Esophagus squamous epithelium (tissue), 5 donors: ENCODE measurements at regions not wholly inside any gene's neighbourhood (a gene's known extent, or its start where the extent isn't known, plus 50 kb on each side); places are given as distances from the start of the nearest gene placed in this dataset.
"Not testable (repeated sequence)": the region's sequence is repeated elsewhere in the genome, so short reads cannot be mapped to it uniquely, and the experiment has no call there.

Experiments
- DNase-seq: peaks from one replicate; lab custom pipeline; 2025; lab: John Stamatoyannopoulos, UW
- H3K27ac ChIP-seq, 4 donors: fragments of 200-600 bp; sonication (generic); one replicate each; pipeline ENCODE4 v1.5.1; 2016 to 2019; ENCODE audit warnings: mild to moderate bottlenecking in 1 of 4
- H3K27me3 ChIP-seq, 4 donors: fragments of 200-600 bp; sonication (generic); 1 replicate in 3 of 4; 2 replicates in 1 of 4; pipeline versions ENCODE4 v1.5.1 to v1.6.0; 2017 to 2021; ENCODE audit warnings: antibody characterized with exemption in 1 of 4
- H3K36me3 ChIP-seq, 3 donors: fragments of 200-600 bp; sonication (generic); one replicate each; pipeline ENCODE4 v1.5.1; 2016 to 2019
- H3K4me1 ChIP-seq, 3 donors: fragments of 200-600 bp; sonication (generic); one replicate each; pipeline ENCODE4 v1.5.1; 2017 to 2019
- H3K4me3 ChIP-seq, 4 donors: fragments of 200-600 bp; sonication (generic); 1 replicate in 3 of 4; 2 replicates in 1 of 4; pipeline ENCODE4 v1.5.1; 2016 to 2019; ENCODE audit warnings: mild to moderate bottlenecking in 2 of 4, moderate library complexity in 1 of 4
- H3K9me3 ChIP-seq, 3 donors: fragments of 200-600 bp; sonication (generic); one replicate each; pipeline ENCODE4 v1.5.1; 2016 to 2019
- POLR2A ChIP-seq, 4 donors: fragments of 450-650 bp; IDR thresholded peaks; one replicate each; pipeline ENCODE4 v1.6.1; 2017; ENCODE audit warnings: antibody characterized with exemption in 4 of 4, mild to moderate bottlenecking in 4 of 4, moderate library complexity in 3 of 4
- WGBS, 2 donors: methylation state at CpG; one replicate each; pipeline ENCODE4 v1.1.5; 2018; 5-methylcytosine and 5-hydroxymethylcytosine counted together
- intact Hi-C: fragments of 100-400 bp; cut with DNase I; formaldehyde crosslinking; loops from one replicate; pipeline ENCODE4 v1.15.0; 2022
- TF ChIP-seq, protein P1 (sequence below), 6 experiments: fragments of 450-650 bp in 4 of 6; fragments of 200-600 bp in 2 of 6; sonication (generic) in 2 of 6; IDR thresholded peaks; one replicate each; pipeline ENCODE4 v1.5.1; 2016 to 2019; ENCODE audit warnings: antibody characterized with exemption in 6 of 6, mild to moderate bottlenecking in 4 of 6, moderate library complexity in 4 of 6
- donor health status: DM: yes; HTN: yes; CAD: no.

GRCh38 chr9:78982849-78983248 is 588.9 kb upstream of the TLE4 start:
- 69 to 76% methylated on average over 3 of the region's 3 CpGs for WGBS, 2 donors

DNA sequence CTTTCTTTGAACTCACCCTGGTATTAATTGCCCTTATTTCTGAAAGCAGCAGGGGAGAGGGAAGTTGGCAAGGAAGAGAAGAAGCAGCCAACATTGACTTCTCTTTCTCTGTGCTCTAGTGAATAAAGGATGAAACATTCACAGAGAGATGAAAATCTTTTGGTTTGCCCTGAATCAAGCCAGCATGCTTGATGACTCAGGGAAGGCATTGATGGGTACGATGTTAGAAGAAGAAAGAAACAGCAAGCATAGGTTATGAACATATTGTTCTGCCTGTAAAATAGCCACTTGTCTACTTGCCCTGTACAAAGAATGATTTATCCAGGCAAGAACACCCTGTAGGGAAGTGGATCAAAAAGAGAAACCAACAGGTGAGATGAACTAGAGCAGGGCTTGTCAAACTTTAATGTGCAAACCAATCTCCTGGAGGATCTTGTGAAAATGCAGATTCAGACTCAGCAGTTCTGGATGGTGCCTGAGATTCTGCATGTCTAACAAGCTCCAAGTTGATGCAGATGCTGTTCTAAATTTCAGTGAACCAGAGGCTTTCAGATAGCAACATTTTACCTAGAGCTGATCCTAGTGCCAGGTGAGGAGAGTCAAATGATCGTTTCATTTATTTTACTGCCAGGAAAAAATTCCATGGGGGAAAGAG is 586.6 kb upstream of the TLE4 start:
- intact Hi-C loops: no loop called here
- H3K4me1 ChIP-seq: no peaks in the 10 kb centered on the region
- WGBS, 2 donors: 55% methylated on average over 2 of the region's 2 CpGs
- TF ChIP-seq POLR2A (IDR thresholded peaks at IDR 0.05): no peak
- TF ChIP-seq, protein P1, sequence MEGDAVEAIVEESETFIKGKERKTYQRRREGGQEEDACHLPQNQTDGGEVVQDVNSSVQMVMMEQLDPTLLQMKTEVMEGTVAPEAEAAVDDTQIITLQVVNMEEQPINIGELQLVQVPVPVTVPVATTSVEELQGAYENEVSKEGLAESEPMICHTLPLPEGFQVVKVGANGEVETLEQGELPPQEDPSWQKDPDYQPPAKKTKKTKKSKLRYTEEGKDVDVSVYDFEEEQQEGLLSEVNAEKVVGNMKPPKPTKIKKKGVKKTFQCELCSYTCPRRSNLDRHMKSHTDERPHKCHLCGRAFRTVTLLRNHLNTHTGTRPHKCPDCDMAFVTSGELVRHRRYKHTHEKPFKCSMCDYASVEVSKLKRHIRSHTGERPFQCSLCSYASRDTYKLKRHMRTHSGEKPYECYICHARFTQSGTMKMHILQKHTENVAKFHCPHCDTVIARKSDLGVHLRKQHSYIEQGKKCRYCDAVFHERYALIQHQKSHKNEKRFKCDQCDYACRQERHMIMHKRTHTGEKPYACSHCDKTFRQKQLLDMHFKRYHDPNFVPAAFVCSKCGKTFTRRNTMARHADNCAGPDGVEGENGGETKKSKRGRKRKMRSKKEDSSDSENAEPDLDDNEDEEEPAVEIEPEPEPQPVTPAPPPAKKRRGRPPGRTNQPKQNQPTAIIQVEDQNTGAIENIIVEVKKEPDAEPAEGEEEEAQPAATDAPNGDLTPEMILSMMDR (IDR thresholded peaks at IDR 0.05): no peak
- H3K27ac ChIP-seq: no peak overlapping the region
- H3K9me3 ChIP-seq: no peaks in the 10 kb centered on the region
- no peak for DNase-seq
- no peaks in the 10 kb centered on the region for H3K36me3 ChIP-seq
- H3K27me3 ChIP-seq: no peaks in the 10 kb centered on the region
- no peak overlapping the region for H3K4me3 ChIP-seq

More at GRCh38 chr9:78982849-78983248, 588.9 kb upstream of the TLE4 start:
- no peak overlapping the region for H3K4me3 ChIP-seq
- no peaks in the 10 kb centered on the region for H3K4me1 ChIP-seq
- H3K9me3 ChIP-seq: no peaks in the 10 kb centered on the region
- intact Hi-C loops: no loop called here
- H3K27ac ChIP-seq: no peak overlapping the region
- no peaks in the 10 kb centered on the region for H3K27me3 ChIP-seq
- TF ChIP-seq, protein P1 (IDR thresholded peaks at IDR 0.05): no peak
- TF ChIP-seq POLR2A (IDR thresholded peaks at IDR 0.05): no peak
- no peaks in the 10 kb centered on the region for H3K36me3 ChIP-seq
- no peak for DNase-seq

GRCh38 chr9:78986446-78986845 is 585.3 kb upstream of the TLE4 start:
- DNase-seq: no peak
- Histone ChIP-seq H3K27ac (no peak overlapping the region), H3K4me3 (no peak overlapping the region), H3K27me3 (no peaks in the 10 kb centered on the region), H3K9me3 (no peaks in the 10 kb centered on the region), H3K4me1 (no peaks in the 10 kb centered on the region), H3K36me3 (no peaks in the 10 kb centered on the region)
- no peak for TF ChIP-seq POLR2A (IDR thresholded peaks at IDR 0.05)
- TF ChIP-seq, protein P1 (IDR thresholded peaks at IDR 0.05): no peak
- intact Hi-C loops: no loop called here
- 74 to 76% methylated on average over 2 of the region's 2 CpGs for WGBS, 2 donors

- no peaks in the 10 kb centered on the region for H3K4me1 ChIP-seq
- H3K36me3 ChIP-seq: no peaks in the 10 kb centered on the region
- H3K9me3 ChIP-seq: no peaks in the 10 kb centered on the region
- no peak for DNase-seq
- TF ChIP-seq, protein P1 (IDR thresholded peaks at IDR 0.05): no peak
- no peak for TF ChIP-seq POLR2A (IDR thresholded peaks at IDR 0.05)
- H3K27ac ChIP-seq: no peak overlapping the region
- 79 to 82% methylated on average over 2 of the region's 2 CpGs for WGBS, 2 donors
- H3K27me3 ChIP-seq: no peaks in the 10 kb centered on the region
- H3K4me3 ChIP-seq: no peak overlapping the region
- intact Hi-C loops: no loop called here
Measured at GRCh38 chr9:78989031-78989658, 582.6 kb upstream of the TLE4 start.

DNA sequence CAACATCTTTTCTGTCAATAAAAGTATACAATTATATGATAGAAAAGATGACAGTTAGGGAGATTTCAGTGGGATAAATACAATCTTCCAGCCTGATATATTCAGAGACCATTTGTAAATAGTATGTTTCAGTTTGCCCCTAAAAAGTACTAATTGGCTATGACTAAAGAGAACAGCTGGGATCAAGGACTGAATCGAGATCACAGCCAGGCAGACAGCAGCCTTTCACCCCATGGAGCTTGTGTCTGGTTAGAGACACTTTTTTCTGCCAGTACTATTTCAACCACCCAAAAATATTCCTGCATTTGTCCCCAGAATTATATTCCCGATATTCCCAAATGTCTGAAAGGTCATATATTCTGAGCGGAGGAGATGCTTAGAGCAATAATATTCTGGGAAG is 577.3 kb upstream of the TLE4 start:
- no peaks in the 10 kb centered on the region for H3K9me3 ChIP-seq
- WGBS, 2 donors: 69 to 85% methylated on average over 3 of the region's 3 CpGs
- H3K27ac ChIP-seq: no peak overlapping the region
- H3K36me3 ChIP-seq: no peaks in the 10 kb centered on the region
- intact Hi-C loops: no loop called here
- no peak overlapping the region for H3K4me3 ChIP-seq
- no peak for DNase-seq
- no peak for TF ChIP-seq POLR2A (IDR thresholded peaks at IDR 0.05)
- TF ChIP-seq, protein P1 (IDR thresholded peaks at IDR 0.05): no peak
- no peaks in the 10 kb centered on the region for H3K4me1 ChIP-seq
- no peaks in the 10 kb centered on the region for H3K27me3 ChIP-seq

DNA sequence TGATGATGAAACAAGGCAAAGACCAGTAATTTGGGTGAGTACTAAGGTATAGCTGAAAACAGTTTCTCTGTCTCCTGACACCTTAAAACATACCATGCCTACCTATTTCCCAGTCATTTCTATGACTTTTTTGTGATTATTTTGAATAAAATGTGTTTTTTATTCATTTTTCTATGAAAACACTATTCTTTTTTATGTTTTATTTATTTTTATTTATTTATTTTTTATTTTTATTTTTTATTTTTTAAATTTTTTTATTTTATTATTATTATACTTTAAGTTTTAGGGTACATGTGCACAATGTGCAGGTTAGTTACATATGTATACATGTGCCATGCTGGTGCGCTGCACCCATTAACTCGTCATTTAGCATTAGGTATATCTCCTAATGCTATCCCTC is 576.8 kb upstream of the TLE4 start:
- DNase-seq, H3K4me3 ChIP-seq, H3K27ac ChIP-seq, intact Hi-C loops, H3K36me3 ChIP-seq, H3K27me3 ChIP-seq, H3K4me1 ChIP-seq, H3K9me3 ChIP-seq: not testable (repeated sequence)
- 94 to 97% methylated on average over 2 of the region's 2 CpGs for WGBS, 2 donors
